SH-SY5Y (cell line): ENCODE measurements at regions not wholly inside any gene's neighbourhood (a gene's known extent, or its start where the extent isn't known, plus 50 kb on each side); places are given as distances from the start of the nearest gene placed in this dataset.

ENCODE experiments used
- GATA2 ChIP-seq: IDR thresholded peaks from 2 replicates; pipeline ENCODE4 v1.6.1; 2011; ENCODE audit warnings: mild to moderate bottlenecking, low read depth, low read length
- GATA3 ChIP-seq: IDR thresholded peaks from 2 replicates; pipeline ENCODE4 v1.6.1; 2011; ENCODE audit warnings: low read depth, mild to moderate bottlenecking, low read length, moderate library complexity

DNA sequence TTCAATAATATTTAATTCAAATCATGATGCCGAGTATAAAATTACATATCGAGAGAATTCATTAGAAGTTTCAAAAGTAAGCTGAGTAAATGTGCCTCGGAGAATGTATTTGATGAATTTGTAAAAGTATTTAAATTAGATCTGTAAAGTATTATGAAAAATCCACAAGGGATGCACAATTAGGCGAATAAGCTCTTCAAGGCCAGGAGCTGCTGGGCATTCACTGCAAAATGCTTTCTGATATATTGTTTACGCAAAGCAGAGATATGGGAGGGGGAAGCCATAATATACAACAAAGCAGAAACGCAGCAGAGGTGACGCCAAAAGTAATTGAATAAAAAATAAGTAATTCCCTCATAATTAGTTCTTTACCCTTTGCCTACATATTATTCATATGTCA is 1121.5 kb upstream of the TENM3 start:
- TF ChIP-seq GATA3 (no peak), GATA2 (no peak)
